Esophagus muscularis mucosa (tissue), 4 donors: ENCODE measurements at regions not wholly inside any gene's neighbourhood (a gene's known extent, or its start where the extent isn't known, plus 50 kb on each side); places are given as distances from the start of the nearest gene placed in this dataset.

ENCODE experiments used
- DNase-seq: peaks from one replicate; pipeline ENCODE4 v3.0.0-alpha.2; 2017; ENCODE audit errors: extremely low spot score
- H3K27ac ChIP-seq, 4 donors: fragments of 200-600 bp; sonication (generic); replicated peaks in 1 of 4; 1 replicate in 3 of 4; 2 replicates in 1 of 4; pipeline ENCODE4 v1.5.1; 2016 to 2019; ENCODE audit warnings: mild to moderate bottlenecking in 1 of 4
- H3K27me3 ChIP-seq, 4 donors: fragments of 200-600 bp; sonication (generic); one replicate each; pipeline versions ENCODE4 v1.5.1 to v1.6.0; 2016 to 2019
- H3K36me3 ChIP-seq, 4 donors: fragments of 200-600 bp; sonication (generic); one replicate each; pipeline ENCODE4 v1.5.1; 2016 to 2019
- H3K4me1 ChIP-seq, 4 donors: fragments of 200-600 bp; sonication (generic); one replicate each; pipeline ENCODE4 v1.5.1; 2016 to 2019
- H3K4me3 ChIP-seq, 4 donors: fragments of 200-600 bp; sonication (generic); 1 replicate in 2 of 4; 2 replicates in 2 of 4; pipeline ENCODE4 v1.5.1; 2016 to 2019; ENCODE audit warnings: mild to moderate bottlenecking in 4 of 4, moderate library complexity in 1 of 4
- H3K9me3 ChIP-seq, 4 donors: fragments of 200-600 bp; sonication (generic); 1 replicate in 3 of 4; 2 replicates in 1 of 4; pipeline ENCODE4 v1.5.1; 2016 to 2019
- EP300 ChIP-seq: sonication (generic); formaldehyde crosslinking; IDR thresholded peaks from one replicate; pipeline ENCODE4 v1.6.1; 2017; ENCODE audit warnings: antibody characterized with exemption
- POLR2A ChIP-seq: fragments of 450-650 bp; IDR thresholded peaks from one replicate; pipeline ENCODE4 v1.6.1; 2017; ENCODE audit warnings: antibody characterized with exemption, moderate library complexity, mild to moderate bottlenecking, low read depth
- POLR2AphosphoS5 ChIP-seq, 2 donors: sonication (generic); formaldehyde crosslinking; IDR thresholded peaks; one replicate each; pipeline ENCODE4 v1.6.1; 2017; ENCODE audit warnings: antibody characterized with exemption in 2 of 2
- WGBS: methylation state at CpG from one replicate; pipeline ENCODE4 v1.1.5; 2018; 5-methylcytosine and 5-hydroxymethylcytosine counted together
- intact Hi-C: fragments of 100-400 bp; cut with DNase I; formaldehyde crosslinking; loops from one replicate; pipeline ENCODE4 v1.15.1; 2023
- TF ChIP-seq, protein P1 (sequence below), 3 experiments: fragments of 200-600 bp in 2 of 3; fragments of 450-650 bp in 1 of 3; sonication (generic) in 2 of 3; IDR thresholded peaks; one replicate each; pipeline ENCODE4 v1.5.1; 2017 to 2019; ENCODE audit warnings: antibody characterized with exemption in 3 of 3, mild to moderate bottlenecking in 2 of 3, moderate library complexity in 1 of 3

DNA sequence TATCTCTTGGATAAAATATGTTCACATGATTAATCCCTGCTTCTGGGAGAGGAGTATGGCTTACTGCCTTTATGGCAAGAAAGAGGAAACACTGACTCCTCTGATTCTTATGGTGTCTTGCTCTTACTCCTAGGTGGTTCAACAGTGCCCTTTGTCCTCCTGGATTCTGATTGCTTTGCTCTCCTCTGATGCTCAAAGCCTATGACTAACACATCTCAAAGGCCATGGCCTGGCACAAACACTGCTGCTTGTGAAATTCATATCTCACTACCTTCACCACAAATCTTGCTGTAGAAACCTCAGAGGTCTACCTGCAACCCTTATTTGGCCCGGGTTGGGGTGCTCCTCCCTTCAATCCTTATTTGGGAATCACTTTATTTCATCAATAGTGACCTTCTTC, 217.2 kb downstream of the C12orf50 start:
- intact Hi-C loops: no loop called here
- Histone ChIP-seq H3K4me1 (peaks cover 0 to 14% (median 4%) of the 10 kb centered on the region in 4 donors), H3K27me3 (no peaks in the 10 kb centered on the region), H3K27ac (no peak overlapping the region), H3K36me3 (no peaks in the 10 kb centered on the region), H3K4me3 (no peak overlapping the region), H3K9me3 (no peaks in the 10 kb centered on the region)
- TF ChIP-seq, protein P1, sequence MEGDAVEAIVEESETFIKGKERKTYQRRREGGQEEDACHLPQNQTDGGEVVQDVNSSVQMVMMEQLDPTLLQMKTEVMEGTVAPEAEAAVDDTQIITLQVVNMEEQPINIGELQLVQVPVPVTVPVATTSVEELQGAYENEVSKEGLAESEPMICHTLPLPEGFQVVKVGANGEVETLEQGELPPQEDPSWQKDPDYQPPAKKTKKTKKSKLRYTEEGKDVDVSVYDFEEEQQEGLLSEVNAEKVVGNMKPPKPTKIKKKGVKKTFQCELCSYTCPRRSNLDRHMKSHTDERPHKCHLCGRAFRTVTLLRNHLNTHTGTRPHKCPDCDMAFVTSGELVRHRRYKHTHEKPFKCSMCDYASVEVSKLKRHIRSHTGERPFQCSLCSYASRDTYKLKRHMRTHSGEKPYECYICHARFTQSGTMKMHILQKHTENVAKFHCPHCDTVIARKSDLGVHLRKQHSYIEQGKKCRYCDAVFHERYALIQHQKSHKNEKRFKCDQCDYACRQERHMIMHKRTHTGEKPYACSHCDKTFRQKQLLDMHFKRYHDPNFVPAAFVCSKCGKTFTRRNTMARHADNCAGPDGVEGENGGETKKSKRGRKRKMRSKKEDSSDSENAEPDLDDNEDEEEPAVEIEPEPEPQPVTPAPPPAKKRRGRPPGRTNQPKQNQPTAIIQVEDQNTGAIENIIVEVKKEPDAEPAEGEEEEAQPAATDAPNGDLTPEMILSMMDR (IDR thresholded peaks at IDR 0.05): no peak
- TF ChIP-seq EP300 (no peak), POLR2AphosphoS5 (IDR thresholded peaks at IDR 0.05) (no peak), POLR2A (no peak)
- no CpG with 5 or more reads among the region's 1 CpG for WGBS
- DNase-seq: no peak

DNA sequence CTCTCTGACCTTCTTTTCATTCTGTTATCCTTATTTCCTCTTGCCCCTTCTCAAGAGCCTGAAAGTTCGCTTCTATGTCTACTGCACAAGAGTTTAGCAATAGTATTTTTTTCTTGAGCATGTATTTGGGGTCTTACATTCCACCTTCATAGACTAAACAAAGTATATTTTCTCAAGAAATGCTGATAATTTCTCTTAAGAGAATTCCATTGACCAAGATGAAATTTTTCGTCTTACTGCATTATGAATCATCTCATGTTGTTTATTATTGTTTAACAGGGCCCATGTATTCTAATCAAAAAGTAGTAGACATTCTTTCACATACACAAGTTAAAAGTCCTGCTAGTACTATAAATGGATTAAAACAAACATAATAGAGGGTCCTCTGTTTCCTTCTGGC, 219.3 kb downstream of the C12orf50 start:
- H3K4me3 ChIP-seq: no peak overlapping the region
- H3K27me3 ChIP-seq: no peaks in the 10 kb centered on the region
- no peaks in the 10 kb centered on the region for H3K9me3 ChIP-seq
- intact Hi-C loops: no loop called here
- no peak for TF ChIP-seq POLR2A
- TF ChIP-seq, protein P1 (IDR thresholded peaks at IDR 0.05): no peak
- no peak for DNase-seq
- H3K36me3 ChIP-seq: no peaks in the 10 kb centered on the region
- WGBS: 79% methylated on average over 2 of the region's 2 CpGs
- no peak overlapping the region for H3K27ac ChIP-seq
- H3K4me1 ChIP-seq: peaks cover 0 to 14% (median 2%) of the 10 kb centered on the region in 4 donors

DNA sequence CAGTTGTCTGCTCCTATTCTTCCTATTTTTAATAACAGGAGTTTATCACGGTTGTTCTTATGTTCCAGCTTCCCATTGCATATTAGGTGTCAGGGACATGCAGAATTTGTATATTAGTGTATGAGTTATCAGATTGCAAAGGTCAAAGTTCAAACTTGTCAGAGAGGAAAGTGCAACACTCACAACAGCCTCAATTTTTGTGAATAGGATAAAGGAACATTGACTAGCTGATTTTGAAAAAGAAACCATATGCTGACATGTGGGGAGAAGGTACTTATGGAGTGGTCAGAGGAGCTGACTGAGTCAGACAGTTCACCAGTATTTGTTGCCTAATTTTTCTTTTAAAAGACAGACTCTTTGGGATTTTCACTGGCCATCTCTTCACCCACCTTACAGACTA, 222.1 kb downstream of the C12orf50 start:
- Histone ChIP-seq H3K4me3 (no peak overlapping the region), H3K9me3 (no peaks in the 10 kb centered on the region), H3K27me3 (no peaks in the 10 kb centered on the region), H3K36me3 (no peaks in the 10 kb centered on the region), H3K27ac (no peak overlapping the region), H3K4me1 (peaks cover 0 to 4% (median 0%) of the 10 kb centered on the region in 4 donors)
- intact Hi-C loops: no loop called here
- DNase-seq: no peak
- TF ChIP-seq, protein P1 (IDR thresholded peaks at IDR 0.05): no peak
- TF ChIP-seq EP300: no peak
- no peak for TF ChIP-seq POLR2AphosphoS5 (IDR thresholded peaks at IDR 0.05)
- TF ChIP-seq POLR2A: no peak
- WGBS: 75% methylated on average over 1 of the region's 1 CpG

DNA sequence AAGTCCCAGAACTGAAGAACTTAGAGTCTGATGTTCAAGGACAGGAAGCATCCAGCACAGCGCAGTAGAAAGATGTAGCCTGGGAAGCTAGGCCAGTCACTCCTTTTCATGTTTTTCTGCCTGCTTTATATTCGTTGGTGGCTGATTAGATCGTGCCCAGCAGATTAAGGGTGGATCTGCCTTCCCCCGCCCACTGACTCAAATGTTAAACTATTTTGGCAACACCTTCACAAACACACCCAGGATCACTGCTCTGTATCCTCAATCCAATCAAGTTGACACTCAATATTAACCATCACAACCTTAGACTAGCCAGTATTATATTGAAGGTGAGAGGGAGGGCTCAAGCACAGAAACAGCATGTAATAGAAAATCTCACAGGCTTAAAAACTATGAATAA, 222.9 kb downstream of the C12orf50 start:
- peaks cover 0 to 9% (median 2%) of the 10 kb centered on the region in 4 donors for H3K4me1 ChIP-seq
- H3K27me3 ChIP-seq: no peaks in the 10 kb centered on the region
- H3K36me3 ChIP-seq: no peaks in the 10 kb centered on the region
- WGBS: 55% methylated on average over 4 of the region's 4 CpGs
- H3K4me3 ChIP-seq: no peak overlapping the region
- no peaks in the 10 kb centered on the region for H3K9me3 ChIP-seq
- DNase-seq: no peak
- intact Hi-C loops: no loop called here
- H3K27ac ChIP-seq: peak overlapping the region in 1 of 4 donors; percentile 6
- TF ChIP-seq POLR2A (no peak), POLR2AphosphoS5 (IDR thresholded peaks at IDR 0.05) (no peak), EP300 (no peak)
- TF ChIP-seq, protein P1 (IDR thresholded peaks at IDR 0.05): no peak

DNA sequence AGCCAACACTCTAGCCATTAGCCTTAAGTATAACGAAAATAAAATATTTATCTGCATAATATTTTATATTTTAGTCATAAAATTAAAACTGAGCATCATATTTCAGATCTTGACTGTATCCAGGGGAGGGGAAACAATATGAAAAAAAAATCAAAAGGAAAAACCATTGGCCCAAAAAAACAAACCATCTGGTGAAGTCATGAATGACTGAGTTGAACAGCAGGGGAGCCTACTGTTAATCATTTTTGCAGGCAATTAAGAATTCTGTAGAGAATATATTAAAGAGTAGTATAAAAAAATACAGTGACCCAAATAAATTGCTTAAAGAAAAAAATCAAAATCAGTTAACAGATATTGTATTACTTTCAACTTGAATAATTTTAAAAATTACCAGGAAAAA, 224.8 kb downstream of the C12orf50 start:
- no peak for DNase-seq
- TF ChIP-seq, protein P1 (IDR thresholded peaks at IDR 0.05): no peak
- TF ChIP-seq EP300: no peak
- TF ChIP-seq POLR2A: no peak
- no peak for TF ChIP-seq POLR2AphosphoS5 (IDR thresholded peaks at IDR 0.05)
- Histone ChIP-seq H3K4me1 (peaks cover 0 to 11% (median 2%) of the 10 kb centered on the region in 4 donors), H3K27ac (no peak overlapping the region), H3K27me3 (no peaks in the 10 kb centered on the region), H3K4me3 (no peak overlapping the region), H3K36me3 (no peaks in the 10 kb centered on the region), H3K9me3 (no peaks in the 10 kb centered on the region)
- WGBS: 0% methylated on average over 1 of the region's 1 CpG
- intact Hi-C loops: no loop called here
